ENCODE measurements at regions not wholly inside any gene's neighbourhood (a gene's known extent, or its start where the extent isn't known, plus 50 kb on each side); places are given as distances from the start of the nearest gene placed in this dataset.

- no peak for TF ChIP-seq CTCF (IDR thresholded peaks at IDR 0.05)
- no peak for TF ChIP-seq POLR2A (IDR thresholded peaks at IDR 0.05)
Observed at GRCh38 chr19:32265995-32266394, 79.4 kb upstream of the ZNF507 start.

Data from transverse colon (tissue), 3 donors.